HG02798 (cell line): ENCODE measurements at regions not wholly inside any gene's neighbourhood (a gene's known extent, or its start where the extent isn't known, plus 50 kb on each side); places are given as distances from the start of the nearest gene placed in this dataset.

ENCODE experiments used
- ATAC-seq: cut with Tn5 transposase; IDR thresholded peaks from one replicate; pipeline ENCODE4 v1.9.1; 2021; ENCODE audit warnings: mild to moderate bottlenecking; ENCODE audit not compliant: unreplicated experiment, poor library complexity

DNA sequence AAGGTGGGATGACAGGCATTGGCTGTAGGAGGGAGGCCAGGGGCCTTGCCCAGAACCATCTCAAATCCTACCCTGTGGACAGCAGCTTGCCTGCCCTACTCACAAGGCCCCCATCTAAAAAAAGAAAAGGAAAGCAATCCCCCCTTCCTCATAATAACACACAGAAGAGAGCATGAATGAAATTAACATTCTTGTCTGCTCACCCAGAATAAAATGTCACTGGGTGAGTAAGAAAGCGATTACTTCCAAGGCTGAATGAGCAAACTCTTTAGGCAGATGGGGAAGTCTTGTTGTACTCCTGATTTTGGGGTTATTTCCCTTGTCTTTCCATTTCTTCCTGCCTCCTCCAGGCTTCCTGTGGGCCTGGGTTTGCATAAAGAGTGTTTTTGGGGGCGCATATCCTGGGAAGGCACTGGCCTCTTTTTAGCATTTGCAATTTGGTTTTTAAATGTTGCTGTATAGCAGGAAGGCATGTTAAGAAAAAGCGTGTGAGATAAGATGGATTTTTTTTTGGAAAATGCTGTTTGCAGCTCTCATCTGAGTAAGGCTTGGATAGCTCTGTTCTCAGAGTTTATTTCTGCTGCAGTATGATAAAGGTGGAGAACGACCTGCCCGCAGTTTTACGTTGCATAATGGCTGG, 248.3 kb upstream of the GATB start:
- ATAC-seq = no peak

DNA sequence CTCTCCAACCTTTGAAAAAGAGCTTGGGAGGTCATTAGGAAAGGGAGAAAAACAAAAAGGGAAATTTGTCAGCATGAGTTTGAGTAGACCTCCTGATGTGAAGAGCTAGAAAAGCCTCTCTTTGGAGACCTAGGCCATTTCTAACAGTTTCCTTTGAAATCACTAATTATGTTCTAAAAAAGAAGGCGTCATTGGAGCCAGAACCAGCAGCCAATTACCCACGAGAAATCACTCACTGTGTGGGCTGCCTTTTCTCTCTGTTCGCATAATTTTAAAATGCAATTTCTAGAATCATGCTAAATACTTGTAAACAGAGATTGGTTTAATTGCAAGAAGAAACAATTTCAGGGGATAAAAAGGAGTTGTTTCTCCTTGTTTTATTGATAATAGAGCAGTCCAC, 246.3 kb upstream of the GATB start:
- no peak for ATAC-seq

DNA sequence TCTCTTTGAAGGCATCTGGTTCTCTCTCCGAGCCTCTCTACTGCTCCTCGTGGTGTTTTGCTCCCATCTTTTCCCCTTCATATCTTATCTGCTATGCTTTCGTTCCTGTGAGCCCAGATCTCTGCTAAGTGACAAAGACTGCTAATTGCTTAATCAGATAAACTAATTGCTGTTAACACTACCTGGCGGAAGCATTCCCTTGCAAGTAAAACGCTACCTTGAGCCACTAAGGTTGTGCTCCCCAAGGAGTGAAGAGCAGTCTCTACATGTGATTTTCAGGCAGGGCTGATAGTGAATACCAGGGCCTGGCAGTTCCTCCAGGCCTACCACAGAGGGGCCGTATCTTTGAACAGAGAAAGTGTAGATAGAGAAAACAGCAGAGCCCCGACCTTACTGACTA, 244.0 kb upstream of the GATB start:
- no peak for ATAC-seq

DNA sequence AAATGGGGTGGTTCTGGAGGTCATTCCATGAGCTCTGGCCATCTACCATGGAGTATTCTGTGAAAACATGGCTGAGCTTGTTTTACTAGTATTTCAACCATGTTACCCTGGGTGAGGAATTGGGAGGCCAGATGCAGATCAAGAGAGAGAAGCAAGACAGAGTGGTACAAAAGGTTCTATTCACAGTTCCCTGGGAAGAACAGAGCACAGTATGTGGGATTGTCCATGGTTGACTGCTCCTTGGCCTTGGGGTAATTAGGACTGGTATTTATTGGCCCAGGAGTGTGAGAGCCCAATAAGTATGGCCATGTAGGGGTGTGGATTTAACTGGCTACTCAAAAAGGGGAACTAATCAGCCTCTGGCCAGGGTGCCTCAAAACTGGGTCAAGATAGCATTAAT, 239.7 kb upstream of the GATB start:
- ATAC-seq = no peak

DNA sequence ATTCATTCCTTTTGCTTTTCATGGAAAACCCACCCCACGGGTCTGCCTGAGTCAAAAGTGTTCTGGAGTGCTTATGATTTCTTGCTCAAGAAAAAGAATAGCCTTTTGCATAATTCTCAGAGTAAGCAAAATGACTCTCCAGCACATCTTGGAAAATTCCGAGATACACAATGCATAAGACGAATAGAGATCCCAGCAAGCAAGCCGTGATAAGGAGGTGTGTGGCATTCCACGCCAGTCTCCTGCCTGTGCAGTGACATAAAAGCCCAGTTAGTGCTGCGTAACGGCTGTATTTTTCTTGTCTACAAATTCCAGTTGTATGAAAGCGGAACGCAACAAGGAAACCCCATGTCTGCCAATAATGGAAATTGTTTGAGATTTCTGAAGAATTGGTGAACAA, 237.9 kb upstream of the GATB start:
- no peak for ATAC-seq

DNA sequence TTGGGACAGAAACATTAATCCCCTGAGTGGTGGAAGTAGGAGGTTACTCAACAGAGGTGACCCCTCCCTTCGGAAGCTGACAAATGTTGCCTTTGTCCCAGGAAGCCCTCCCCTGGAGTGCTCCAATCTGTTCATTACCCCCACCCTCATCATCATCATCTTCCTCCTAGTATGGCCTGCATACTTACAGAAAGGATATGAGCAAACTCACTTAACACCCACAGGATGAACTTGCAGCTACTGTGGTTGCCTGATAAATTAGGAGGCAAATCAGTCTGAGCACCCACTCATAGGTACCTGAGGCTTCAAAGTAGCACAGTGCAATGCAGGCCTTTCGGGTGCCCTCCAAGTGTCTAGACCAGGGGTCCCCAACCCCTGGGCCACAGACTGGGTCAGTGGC, 236.7 kb upstream of the GATB start:
- ATAC-seq = no peak

DNA sequence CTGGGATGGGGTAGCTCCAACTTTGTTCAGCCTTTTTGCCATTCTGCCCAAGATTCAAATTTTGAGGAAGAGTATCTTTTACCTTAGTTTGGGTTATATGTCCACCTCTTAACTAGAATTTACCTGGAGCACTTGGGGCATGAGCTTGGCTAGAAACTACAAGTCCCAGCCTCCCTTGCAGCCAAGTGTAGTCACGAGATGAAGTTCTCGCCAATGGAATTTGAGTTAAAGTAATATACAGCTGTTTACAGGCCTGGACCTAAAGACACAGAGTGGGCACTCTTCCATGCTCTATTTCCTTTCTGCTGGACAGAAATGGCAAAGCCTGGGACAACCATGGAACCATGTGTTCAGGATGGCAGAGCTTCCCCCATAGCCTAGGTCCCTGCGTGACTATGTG, 233.6 kb upstream of the GATB start:
- no peak for ATAC-seq

DNA sequence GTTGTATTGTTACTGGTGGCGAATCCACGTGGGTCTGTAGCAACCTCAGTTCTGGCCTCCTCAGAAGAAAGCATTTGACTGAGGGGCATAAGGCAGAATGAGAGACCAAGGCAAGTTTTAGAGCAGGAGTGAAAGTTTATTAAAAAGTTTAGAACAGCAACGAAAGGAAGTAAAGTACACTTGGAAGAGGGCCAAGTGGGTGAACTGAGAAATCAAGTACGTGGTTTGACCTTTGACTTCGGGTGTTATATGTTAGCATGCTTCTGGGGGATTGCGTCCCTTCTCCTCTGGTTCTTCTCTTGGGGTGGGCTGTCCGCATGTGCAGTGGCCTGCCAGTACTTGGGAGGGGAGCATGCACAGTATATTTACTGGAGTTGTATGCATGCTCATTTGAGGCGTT, 232.7 kb upstream of the GATB start:
- no peak for ATAC-seq

DNA sequence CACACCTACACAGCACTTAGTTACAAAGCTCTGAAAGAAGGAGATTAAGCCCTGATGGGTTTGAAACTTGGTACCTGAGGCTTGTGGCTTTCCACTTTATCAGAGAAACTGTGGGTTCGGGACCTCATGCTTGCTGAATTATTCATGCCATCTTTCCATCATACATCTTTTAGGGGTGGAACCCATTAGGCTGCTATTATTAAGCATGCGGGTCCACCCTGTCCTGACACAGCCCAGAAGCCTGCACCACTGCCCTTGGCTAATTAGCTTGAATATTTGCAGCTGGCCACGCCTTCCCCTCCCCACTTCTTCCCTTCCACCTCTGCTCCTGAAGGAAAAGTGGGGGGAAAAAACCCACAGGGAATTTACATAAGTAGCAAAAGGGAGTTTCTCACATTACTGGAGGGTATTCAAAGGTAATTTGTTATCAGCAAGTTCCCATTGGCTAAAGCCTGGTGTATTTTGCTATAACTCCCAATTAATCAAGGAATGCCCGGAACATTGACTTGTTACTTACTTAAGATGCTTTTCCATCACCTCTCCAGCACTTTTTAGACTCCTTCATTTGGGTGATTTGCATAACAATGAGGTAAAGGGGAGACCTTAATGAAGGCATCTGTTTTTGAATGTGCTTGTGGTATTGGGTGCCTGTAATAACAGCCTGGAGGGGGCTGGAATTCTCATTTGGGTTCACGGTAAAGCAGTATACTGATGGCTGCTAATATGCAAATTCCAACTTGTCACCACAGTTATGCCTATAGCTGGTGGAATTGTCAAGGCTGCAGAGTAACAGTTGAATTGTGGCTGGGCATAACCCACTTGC, 231.7 kb upstream of the GATB start:
- ATAC-seq = no peak

DNA sequence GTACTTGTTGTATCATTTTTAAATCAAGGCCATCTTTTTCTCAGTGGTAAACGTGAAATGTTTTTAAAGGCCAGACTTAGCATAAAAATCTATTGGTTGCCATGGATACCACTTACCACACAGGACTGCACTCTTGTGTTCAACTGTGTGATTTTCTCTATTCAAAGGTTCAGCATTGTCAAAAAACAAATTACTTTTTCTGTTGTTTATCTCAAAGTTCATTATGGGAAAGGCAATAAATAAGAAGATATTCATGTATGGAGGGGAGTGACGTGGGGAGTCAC, 231.0 kb upstream of the GATB start:
- ATAC-seq = no peak

DNA sequence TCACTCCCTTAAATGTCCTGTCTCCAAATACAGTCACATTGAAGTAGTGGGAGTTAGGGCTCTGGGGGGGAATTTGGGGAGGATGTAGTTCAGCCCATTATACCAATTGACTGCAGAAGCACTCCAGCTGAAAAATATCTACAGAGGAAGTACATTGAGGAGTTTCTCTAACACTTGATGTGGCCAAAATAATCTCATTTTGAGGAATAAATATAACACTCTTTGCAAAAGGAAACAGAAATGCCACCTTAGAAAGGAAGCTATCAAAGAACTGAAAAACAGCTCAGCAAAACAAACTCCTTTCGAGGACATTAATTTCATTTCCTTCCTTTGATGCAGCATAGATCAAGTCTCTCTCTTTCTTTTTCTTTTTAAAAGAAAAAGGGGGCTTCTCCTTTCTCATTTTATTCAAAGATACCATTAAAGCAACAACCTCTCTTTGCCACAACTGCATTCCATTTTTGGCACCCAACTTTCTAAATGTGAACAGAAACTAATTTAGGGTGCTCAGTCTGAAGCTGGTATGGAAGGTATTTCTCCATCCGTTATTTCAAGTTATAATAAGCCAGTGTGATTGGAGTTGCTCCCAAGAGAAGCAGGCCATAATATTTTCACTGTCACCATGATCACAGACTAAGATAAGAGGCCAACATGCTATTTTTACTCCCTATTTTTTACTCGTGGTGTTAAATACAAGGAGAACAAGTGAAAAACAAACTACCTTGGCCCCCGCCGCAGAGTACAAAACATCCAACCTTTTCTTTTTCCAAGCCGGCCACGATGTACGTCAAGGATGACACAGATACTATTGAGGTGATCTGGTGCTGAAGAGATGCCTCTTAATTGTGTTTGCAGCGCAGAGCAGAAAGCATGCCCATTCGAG, 230.4 kb upstream of the GATB start:
- no peak for ATAC-seq

DNA sequence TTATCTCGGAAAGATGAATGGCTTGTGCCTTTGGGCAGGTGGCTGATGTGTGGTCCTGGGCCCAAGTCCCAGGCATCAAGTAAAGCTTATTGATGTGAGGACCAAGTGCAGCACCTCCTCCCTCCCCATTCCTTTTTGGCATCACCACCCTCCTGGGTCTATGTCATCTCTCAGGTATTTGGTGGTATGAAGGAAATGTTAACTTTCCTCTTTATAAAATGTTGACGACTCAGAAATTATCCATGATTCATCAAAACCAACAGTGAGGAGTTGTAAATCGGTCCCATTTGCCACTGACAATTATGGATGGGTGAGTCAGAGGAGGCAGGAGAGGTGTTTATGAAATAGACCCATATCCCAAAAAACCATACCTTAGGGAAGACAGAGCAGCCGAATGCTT, 229.4 kb upstream of the GATB start:
- ATAC-seq = no peak

DNA sequence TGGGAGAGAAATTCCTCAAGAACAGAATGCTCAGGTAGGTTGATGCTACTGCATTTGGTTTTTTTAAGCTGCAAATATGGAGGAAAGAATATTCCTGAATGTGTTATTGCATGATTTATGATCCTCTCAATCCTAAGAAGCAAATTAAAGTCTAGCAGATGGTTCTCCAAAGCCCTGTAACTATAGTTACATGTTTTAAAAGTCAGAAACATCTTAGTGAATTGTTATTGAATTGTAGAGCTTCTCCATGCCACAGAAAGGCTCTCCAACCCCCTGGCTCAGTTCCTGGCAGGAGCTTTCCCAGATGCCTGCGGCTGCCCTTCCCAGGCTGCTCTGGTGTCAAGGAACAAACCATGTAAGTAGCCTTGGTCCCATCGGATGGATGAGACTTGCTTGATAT, 227.8 kb upstream of the GATB start:
- ATAC-seq = no peak

DNA sequence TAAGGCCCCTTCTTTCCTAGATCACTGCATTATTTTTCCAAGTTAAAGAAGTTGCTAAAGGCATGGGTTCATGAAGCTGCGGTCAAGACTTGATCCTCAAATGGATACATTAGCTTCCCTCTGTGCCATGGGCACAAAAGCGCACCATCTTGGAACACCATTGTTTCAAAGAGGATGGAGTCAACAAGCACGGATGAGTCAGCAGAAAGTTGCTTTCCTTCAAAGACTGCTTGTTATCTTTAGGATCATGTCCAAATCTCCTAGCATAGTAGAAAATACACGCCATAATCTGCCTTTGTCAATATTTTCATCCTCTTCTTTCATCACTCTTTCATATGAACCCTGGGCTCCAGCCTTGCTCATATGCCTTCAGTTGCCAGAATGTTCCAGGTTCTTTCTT, 226.8 kb upstream of the GATB start:
- no peak for ATAC-seq

DNA sequence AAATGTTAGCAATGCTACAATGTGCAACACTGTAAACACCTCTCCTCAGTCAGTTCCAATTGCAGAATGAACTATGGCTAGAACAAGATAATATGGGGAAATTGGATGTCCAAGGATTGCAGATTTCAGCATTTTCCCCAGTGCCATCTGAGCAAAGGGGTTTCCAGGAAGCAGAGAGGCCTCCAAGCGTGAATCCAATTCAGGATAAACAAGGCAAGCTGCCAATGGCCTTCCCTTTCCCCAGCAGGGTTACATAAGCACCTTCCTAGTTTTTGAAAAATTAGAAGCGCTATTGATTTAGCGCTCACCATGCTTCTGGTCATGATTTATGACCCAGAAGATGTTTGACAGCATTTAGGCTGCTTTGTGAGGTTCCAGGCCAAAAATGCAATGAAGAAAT, 223.0 kb upstream of the GATB start:
- no peak for ATAC-seq

DNA sequence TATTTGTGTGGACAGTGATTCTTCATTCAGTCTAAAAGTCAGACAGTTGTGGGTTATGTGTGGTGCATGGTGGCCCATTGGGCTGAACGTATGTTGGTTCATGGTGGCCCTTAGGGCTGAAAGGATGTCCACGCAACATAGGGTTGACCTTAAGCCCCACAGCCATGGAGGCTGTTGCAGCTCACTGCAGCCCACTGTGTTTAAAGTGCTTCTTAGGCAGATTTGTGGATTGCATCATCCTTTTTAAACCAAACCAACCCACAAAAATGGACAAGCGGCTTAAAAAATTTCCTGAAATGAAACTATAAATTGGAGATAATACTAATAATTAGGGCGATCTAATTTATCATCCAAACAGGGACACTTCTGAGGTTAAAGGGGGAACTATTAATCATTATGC, 219.0 kb upstream of the GATB start:
- no peak for ATAC-seq

DNA sequence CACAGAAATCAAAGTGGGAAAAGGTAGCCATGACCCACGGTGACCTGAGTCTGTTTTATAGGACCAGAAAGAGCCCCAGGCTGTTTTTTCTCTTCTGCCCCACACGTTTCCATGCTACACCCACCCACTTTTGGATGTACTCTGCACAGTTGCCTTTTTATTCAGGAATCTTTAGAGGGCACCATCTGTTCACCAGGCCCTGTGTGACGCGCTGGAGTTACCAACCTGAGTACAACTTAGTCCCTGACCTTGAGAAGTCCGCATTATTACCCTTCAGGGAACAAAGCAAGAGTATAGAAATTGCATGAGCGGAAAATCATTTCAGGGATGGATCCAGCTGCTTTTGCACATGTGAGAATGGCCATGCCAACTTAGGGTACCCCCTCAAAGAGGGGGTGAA, 207.8 kb upstream of the GATB start:
- ATAC-seq = no peak

DNA sequence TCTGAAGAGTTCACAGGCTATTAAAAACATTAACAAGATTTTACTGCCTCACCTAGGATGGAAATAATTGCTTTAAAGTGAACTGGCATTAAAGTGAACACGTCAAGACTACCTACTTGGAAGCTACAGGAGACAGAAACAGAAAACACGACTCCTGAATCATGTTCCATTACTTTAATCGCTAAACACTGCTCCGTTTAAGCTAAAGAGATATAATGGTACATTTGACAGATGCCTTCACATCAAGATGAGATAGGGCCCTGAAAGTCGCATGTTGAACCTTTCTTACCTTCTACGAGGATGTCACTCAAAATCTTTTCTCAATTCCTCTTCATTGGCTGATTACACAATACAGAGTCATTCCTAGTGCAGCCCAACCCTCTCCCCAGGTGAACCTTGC, 206.3 kb upstream of the GATB start:
- ATAC-seq = no peak

DNA sequence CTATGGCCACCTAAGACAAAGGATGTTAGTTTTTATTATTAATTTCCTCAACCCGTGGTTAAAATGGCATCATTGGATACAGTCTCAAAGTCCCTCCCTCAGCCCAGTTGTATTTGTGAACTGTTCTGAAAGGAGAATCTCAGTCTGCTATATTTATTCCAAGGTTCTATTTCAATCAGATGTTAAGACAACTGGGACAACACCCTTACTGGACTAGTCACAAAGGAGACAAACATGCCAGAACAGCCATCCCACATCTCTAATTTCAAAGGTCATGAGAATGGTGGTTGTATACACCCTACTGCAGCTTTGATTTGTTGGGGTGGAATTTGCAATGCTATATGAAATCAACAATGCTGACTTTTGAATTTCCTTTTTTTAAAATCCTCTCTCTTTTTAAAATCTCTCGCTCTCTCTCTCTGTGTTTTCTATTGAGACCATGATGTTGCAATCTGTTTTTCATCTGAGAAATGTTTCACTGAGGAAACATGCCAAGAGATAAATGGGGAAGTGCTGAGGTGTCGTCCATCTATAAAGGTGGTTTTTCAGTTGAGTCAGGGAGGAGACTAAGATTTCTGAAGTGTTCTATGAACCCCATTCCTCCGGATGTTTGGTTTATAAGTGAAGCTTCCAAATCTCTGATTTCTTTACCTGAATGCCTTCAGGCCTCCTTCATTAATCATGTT, 201.5 kb upstream of the GATB start:
- no peak for ATAC-seq

DNA sequence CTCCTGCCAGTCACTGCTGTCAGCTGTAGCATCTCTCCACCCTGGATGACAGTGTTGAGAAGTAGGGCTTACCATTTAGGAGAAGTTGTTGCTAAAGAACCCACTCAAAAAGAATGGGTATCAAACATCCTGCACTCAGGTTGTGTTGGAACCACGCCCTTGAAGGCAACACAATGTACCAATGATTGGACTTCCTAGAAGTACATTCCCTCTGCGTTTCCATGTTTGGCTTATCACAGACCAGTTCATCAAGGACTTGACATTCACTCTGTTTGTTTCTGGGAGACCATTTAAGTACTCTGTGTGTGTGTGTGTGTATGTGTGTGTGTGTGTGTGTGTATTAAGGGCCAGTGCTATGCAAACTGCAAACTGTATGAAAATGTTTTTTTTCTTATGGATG, 200.6 kb upstream of the GATB start:
- ATAC-seq = no peak
